NK-92 treated with Interleukin-12 subunit alpha and Interleukin-12 subunit beta, amount 100 ng/mL, for 24 hours (cell line): ENCODE measurements at regions not wholly inside any gene's neighbourhood (a gene's known extent, or its start where the extent isn't known, plus 50 kb on each side); places are given as distances from the start of the nearest gene placed in this dataset.

Experiments used
- DNase-seq: peaks from one replicate; lab custom pipeline; 2025; lab: John Stamatoyannopoulos, UW

DNA sequence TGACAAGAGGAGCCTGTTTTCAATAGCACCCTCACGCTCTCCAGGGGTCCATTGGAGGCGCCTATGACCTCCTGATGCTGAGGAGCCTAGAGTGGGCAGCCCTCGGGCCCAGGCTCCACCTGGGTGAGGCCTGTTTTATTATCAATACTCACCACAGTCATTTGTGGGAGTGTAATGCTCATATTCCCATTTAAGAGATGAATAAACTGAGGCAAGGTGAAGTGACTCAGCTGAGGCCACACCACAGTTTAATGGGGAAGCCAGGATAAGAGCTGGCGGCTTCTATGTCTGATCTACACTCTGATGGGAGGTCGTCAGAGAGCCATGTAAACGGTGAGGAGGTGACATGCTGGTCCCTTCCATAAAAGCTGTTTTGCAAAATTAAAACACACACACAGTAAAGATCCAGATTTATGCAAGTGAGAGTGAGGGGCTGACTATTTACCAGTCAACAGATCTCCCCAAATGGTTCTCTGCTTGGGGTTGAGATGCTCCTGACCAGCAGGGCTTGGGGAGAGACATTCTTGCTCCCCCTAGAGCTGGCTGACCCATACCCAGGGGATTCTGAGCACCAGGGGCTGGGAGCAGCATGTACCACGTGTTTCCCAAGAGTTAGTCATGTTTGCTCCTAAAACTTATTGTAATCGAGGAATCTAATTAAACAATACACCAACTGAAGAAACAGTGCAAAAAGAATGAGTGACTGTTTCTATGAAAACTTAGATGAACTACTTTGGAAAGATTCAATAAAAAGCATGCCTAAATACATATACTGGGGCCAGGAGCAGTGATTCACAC, 81.0 kb upstream of the INSIG1 start:
- DNase-seq: no peak

DNA sequence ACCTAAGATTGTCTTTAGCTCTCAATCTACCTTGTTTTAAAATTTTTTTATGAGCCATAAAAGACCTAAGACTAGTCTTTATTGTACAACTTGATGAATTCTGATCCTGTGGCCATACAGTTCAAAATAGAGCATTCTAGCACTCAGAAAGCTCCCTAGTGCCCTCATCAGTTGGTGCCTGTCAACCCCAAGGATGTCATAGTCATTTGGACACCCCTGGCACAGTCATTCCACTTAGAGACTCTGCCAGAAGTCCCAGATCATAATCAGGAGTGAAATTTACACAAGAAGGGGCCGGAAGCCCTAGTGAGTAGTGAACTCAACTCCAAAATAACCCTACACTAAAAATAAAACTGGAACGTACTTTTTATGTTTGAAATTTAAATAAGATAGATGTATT, 80.0 kb upstream of the INSIG1 start:
- DNase-seq: no peak

DNA sequence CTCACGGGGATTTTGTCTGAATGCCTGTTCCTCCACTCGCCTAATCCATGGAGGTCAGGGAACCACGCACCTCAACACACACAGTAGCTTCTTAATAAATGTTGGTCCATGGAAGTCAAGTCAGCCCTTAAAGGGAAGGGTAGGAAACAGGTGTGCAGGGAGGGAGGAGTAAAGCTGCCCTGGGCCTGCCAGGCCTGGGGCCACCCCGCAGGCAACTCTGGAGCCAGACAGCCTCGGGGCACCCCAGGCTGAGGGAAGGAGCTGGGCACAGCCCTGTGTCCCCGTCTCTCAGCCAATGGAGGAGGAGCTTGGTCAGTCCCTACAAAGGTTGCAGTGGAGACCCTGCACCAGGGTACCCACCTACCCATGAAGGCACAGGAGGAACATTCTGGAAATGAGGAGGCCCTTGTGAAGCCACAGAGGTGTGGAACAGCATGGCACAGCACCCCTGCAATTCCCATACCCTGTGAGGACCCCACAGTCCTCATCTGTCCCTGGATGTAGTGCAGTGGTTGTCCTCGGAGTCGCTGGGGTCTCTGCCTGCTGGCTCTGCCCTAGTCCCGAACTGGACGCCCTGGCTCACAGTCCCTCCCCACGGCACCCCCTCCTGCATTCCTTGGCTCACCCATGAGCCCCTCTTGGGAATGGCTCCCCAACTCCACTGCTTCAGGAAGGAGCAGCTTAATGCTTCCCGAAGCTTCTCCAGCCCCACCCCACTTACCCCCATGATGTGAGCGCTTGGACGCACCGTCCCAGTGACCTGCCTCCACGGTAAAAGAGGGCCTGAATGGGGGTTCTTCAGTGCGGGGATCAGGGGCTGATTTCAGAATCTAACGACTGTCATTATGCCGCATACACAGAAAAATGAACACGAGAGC, 79.2 kb upstream of the INSIG1 start:
- no peak for DNase-seq

DNA sequence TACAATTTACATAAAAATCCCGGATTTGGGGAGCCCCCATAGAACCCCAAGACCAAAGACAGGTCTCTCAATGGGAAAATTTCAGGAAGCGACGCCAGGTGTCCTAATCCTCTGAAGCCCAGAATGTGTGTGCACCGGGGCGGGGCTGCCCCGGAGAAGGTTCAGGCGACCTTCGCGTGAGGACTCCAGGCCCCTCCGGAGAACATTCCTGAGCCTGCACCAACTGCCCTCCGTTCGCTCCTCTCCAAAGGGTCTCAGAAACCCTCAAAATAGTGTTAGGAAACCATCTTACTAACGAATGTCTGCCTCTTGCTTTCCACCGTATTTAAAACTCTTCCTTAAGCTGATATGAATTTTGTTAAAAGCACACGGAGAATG, 78.5 kb upstream of the INSIG1 start:
- DNase-seq: no peak

DNA sequence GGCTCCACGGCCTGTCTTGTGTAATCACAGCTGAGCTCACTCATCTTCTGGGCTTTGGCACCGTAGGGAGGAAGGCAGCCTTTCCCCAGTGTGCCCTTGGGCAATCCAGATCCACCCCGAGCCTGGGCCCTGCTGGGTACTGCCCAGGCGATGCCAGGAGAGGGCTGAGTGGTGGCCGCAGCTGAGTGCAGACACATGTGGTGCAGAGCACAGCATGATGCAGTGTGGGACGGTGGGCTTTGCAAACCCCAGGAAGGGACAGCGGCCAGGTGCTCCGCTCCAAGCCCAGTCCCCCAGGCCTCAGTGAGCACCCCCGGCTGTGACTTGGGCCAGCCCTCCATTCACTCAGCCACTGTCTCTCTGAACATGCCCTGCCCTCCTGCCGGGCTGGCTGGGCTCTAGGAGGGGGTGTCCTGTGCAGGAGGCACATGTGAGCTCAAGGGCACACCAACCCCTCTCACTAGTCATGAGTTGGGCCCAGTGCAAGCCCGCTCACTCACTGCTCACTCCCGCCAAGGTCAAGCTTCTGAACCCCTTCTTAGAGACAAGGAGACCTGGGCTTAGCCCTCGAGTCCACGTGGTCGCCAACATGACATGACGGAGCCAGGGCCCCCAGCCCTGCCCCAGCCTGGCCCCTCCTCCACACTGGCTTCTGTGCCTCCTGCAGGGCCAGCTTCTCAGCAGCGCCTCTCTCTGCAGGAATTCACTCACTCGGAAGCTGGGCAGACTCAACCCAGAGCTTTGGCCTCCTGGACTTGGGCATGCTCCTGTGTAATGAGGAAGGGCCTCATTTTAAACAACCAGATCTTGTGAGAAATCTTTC, 77.5 kb upstream of the INSIG1 start:
- DNase-seq: no peak

DNA sequence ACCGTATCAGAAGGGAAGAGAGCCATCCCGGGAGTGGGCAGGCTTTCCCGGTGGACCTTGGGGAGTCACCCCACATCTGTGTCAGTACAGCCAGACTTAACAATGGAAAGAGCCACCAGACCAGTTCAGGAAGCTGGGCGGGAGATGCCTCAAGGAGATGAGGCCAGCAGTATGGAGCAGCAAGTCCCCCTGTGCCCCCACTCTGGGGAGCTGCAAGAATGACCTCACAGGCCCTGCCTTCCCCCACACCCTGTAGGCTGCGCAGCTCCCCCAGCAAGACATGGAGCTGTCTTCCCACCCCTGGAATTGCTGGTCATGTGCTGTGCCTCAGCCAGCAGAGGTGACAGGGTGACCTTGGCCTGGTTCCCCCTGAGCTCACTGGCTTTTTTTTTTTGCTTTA, 76.8 kb upstream of the INSIG1 start:
- no peak for DNase-seq

DNA sequence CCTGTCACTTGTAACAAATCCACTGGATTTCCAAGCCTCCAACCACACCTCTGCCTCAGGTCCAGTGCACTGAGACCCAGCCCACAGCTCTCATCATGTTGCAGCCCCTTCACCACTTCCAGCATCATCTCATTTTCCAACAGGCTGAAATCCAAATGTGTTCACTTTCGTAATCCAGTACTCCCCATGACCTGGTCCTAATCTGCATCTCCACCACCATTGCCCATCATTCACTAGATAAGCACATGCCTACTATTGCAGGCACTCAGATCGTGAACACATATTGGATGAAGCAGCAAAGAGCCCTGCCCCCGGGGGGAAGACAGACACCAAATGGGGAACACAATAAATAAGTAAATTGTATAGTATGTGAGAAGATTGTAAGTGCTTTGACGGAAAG, 76.1 kb upstream of the INSIG1 start:
- DNase-seq: no peak

DNA sequence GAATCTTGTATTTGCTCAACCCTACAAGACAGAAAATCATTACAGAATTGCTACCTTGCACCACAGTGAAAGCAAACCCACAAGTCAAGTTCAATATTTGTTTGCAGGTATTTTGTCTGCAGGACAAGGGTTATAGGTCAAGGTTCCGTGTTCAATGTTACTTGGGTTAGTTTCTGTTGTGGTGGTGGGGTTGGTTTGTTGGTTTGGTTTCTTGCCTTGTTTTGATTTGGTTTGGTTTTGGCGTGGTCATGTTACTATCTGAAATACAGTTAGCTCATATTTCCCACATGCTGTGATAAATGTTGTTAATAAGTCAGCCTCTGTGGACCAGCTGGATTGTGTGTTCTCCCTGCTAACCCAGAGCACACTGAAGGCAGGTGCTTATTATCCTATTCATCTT, 75.6 kb upstream of the INSIG1 start:
- no peak for DNase-seq

DNA sequence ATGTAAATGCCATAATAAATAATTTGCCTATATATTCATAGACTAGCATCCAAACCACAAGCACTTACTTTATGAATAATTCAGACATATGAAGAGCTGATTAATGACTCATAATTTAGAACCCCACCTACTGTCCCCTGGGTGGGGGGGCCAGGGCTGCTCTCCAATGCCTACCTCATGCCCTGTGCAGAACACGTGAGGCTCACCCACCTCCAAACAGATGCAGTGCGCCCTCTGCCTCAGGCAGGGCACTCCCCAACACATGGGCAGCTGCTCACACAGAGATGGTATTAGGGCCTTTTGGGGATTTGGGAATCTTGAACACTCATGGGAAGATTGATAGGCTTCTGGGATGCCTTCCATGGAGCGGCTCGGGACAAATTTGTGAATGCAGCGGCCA, 75.1 kb upstream of the INSIG1 start:
- no peak for DNase-seq

DNA sequence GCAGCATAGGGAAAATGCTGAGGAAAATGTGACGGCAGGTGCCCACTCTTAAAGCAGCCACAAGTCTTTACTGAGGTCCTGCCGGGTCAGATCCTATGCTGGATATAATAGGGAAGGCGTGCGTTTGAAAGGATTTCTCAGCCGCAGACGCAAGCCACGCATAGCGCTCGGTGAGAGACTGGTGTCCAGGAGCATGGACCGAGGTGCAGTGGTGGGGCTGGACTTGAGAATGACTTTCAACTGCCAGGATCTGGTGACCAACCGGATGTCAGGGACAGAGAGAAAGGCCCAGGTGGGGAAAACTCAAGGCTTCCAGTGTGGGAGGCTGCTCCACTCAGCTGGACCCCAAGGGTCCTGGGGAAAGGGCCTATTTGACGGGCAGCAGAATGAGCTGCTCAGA, 74.7 kb upstream of the INSIG1 start:
- no peak for DNase-seq

DNA sequence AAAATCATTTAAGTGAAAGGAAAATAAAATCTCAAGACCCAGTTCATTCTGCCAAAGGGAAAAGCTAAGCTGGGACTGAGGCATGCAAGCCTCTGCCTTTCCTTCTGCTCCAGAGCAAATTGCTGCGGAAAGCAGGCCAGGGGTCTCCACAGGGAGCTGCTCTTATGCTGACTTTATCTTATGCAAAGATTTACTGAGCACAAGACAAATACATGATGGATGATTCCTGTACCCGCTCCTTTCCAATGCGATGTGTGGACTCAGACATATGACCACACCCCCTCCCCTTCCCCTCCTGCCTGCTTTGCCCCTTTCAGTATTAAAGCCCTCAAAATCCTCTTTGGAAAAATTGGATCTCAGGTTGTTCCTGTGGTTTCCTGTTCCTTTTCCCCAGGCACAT, 74.2 kb upstream of the INSIG1 start:
- no peak for DNase-seq

DNA sequence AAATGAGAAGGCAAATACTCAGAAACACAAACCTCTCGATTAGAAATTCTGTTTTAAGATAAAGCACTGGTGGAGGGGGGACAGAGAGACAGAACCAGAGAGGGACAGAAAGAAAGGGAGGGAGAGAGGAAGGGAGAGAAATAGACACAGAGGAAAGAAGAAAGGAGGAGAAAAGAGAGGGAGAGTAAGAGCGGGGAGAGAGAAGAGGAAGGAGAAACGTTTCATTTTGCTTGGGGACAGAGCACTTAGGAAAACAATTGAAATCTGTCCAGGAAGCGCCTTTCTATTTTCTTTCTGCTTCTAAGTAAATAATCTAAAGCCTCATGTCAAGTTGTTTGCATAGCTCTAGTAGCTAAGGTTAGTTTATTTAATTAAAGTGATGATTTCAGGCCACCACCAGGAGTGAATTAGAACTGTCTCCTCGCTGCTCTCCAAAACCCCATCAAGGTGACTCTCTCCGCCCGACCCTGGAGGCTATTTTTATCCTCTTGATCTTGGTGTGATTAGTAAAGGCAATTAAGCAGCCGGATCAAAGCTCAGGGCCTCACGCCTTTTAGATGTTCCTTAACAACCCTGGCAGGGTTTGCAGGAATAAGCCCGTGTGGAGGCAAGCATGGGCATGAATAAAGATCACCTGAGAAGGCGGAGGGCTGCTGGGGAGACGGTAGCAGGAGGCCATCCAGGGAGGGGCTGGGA, 73.4 kb upstream of the INSIG1 start:
- DNase-seq: no peak

DNA sequence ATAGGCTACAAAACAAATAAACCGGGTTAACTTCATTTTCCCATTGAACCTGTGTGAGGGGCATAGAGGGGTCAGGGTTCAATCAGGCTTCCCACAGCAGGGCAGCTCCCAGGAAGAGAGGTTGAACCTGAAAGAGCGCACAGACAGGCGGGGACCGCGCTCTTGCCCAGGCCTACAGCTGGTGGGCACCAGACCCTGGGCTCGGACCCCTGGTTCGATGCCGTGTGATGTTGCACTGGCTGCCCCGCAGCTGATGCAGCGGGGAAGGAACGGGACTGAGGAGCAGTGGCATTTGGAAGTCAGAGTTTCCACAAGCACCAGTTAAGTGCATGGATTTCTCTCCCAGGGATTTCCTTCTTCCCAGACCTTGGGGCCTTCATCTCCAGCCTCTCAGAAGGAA, 72.6 kb upstream of the INSIG1 start:
- no peak for DNase-seq

DNA sequence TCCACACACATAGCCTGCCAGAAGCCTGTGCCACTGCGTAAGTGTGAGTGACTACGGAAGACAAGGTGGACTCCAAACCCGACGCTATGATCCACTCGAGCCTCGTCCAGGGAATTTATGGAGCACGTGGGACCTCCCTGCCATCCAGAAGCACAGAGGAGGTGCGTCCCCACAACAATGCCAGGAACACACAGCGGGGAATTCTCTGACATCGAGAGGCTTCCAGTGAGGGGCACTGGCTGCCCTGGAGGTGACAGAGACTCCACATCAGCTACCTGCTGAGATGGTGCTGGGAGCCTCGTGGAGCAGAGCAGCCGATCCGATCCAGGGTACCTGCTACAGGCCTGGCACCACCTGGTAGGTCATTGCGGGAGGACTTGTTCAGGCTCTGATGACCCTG, 72.2 kb upstream of the INSIG1 start:
- DNase-seq: no peak

DNA sequence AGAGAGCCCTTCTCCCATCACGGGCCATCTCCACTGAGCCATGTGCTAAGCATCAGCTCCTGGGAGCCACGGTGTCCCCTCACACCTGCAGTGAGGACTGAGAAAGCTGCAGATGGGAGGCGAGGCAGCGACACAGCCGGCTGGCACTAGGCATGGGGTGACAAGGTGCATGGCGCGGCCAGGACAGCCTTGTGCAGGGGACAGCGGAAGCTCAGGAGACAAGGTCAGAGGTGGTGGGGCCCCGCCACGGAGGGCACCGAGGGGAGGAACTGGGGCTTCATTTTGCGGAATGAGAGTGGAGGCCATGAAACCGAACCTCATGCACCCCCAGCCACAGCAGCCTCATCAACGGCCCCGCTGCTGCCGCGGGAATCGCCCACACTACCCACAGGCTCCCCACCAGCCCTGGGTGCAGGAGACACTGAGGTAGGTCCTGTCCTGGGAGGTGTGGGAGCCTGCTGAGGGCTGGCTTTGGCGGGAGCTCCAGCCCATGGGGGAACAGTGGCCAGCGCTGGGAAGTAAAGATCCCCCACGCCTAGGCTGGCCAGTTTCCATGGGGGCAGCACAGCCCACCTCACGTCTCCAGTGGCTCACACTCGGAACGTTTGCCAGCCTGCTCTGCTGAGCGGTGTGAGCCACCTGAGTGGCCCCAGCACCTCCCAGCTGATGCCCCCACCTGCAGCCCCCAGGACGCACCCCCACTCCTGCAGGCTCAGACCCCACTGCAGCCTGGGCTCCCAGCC, 71.2 kb upstream of the INSIG1 start:
- no peak for DNase-seq

DNA sequence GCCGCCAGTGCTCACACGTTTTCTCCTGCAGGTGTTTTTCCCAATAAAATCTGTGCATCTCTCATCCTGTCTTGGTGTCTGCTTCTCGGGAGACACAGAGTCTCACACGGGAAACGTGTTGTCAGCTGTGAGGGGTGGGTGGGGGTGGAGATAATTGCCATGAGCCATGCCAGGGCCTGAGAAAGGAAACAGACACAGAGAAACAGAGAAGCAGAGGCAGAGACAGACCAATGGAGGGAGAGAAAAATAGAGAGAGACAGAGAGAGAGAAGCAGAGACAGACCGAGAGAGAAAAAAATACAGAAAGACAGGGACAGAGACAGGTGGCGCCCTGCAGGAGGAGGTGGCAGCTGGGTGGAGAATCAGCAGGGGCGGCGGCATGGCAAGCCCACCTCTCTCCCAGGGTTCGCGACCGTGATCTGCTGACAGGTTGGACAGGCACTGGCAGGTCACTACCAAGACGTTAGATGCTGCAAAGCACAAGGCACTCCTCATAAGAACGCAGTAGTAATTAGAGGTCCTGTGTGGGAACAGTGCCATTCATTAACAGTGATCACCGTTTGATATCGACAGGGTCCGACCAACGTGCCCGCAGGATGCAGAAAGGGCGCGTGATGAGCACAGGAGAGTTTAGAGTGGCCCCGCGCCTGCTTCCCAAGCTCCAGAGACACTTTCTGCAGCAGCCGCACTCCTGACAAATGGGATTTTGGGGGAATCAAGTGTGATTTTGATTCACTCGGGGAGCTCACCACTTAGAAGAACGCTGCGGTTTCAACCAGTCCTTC, 70.5 kb upstream of the INSIG1 start:
- no peak for DNase-seq

DNA sequence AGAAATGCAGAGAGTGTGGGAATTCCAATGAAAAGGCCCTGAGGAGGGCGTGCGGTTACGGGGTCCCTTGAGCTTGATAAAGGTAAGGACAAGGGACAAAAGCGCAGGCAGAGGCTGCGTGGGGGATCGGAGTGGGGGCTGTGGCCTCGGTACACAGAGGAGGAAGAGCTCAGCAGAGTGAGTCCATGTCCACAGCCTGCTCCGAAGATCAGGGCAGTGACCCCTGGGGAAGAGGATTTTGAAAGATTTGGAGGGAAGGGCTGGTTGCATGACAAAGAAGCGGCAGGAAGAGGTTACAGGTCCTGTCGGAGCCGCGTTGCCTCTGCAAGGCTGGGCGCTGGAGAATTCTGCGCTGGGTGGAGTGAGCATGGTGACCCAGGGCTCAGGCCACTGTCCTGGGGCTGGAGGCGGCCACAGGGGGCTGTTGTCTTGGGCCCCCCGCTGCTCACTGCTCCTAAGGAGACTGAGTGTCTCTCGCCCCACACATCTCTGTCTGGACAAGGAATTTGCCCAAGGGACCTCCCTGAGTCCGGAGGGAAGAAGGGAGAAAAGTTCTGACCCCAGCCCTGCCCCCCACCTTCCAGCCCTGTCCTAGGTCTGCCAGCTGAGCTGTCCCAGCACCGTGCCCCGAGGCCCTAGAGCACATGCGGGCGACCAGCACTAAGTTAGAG, 69.8 kb upstream of the INSIG1 start:
- no peak for DNase-seq

DNA sequence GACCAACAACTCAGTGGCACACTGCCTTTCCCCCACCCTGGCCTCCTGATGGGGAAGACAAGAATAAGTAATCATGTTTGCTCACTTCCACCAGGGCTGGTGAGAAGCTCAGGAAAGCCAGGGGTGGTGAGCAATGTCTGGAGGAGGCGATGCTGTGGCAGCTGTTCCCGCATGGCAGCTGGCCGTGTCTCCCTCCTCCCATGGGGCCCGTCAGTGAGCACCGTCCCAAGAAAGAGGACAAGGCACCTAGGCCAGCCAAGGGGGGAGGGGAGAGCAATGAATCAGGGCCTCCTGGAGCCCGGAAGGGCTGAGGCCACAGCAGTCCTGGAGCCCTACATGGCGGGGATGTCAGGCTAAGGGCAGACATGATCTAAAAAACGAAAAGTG, 69.2 kb upstream of the INSIG1 start:
- no peak for DNase-seq

DNA sequence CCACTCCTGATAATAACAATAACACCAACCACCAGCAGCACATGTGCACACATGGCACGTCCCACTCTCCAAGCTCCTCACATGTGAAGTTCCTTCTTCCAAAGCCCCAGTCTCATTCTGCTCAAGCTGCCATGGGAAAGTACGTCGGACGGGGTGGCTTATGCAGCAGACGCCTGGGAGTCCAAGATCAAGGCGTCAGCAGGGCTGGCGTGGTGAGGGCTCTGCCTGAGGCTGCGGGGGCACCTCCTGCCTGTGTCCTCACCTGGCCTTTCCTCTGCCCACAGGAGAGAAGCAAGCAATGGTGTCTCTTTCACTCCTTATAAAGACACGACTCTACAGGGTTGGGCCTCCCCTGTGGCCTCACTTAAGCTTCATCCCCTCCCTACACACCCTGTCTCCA, 68.8 kb upstream of the INSIG1 start:
- no peak for DNase-seq
